DND-41 (cell line): ENCODE measurements at regions not wholly inside any gene's neighbourhood (a gene's known extent, or its start where the extent isn't known, plus 50 kb on each side); places are given as distances from the start of the nearest gene placed in this dataset.
"Not testable (repeated sequence)": the region's sequence is repeated elsewhere in the genome, so short reads cannot be mapped to it uniquely, and the experiment has no call there.

Source experiments
- ATAC-seq: fragments of 200-7000 bp; cut with Tn5 transposase; 3 replicates; pipeline ENCODE4 v1.9.1; 2021; ENCODE audit warnings: low read depth; ENCODE audit not compliant: insufficient read depth
- DNase-seq: peaks from one replicate; pipeline ENCODE4 v3.0.0-alpha.2; 2020
- H2AFZ ChIP-seq: 2 replicates; pipeline ENCODE4 v1.6.0; 2012; ENCODE audit warnings: low read depth, low read length
- H3K27ac ChIP-seq: 2 replicates; pipeline ENCODE4 v1.5.1; 2012; ENCODE audit warnings: low read length, inconsistent platforms
- H3K27me3 ChIP-seq: fragments of 200-600 bp; sonication (generic); 2 replicates; pipeline ENCODE4 v1.6.0; 2012; ENCODE audit warnings: low read length, mild to moderate bottlenecking, inconsistent platforms; ENCODE audit not compliant: insufficient read depth, poor library complexity
- H3K36me3 ChIP-seq: 2 replicates; pipeline ENCODE4 v1.5.1; 2012; ENCODE audit warnings: low read length, inconsistent platforms; ENCODE audit not compliant: insufficient read depth
- H3K4me1 ChIP-seq: 2 replicates; pipeline ENCODE4 v1.5.1; 2012; ENCODE audit warnings: mild to moderate bottlenecking, low read length; ENCODE audit not compliant: insufficient read depth
- H3K4me2 ChIP-seq: 2 replicates; pipeline ENCODE4 v1.6.0; 2012; ENCODE audit warnings: mild to moderate bottlenecking, moderate library complexity, low read length, inconsistent platforms; ENCODE audit not compliant: insufficient read depth
- H3K4me3 ChIP-seq, 2 experiments: fragments of 200-600 bp in 1 of 2; shearing (Covaris generic) in 1 of 2; 2 replicates each; pipeline ENCODE4 v1.5.1; 2012 to 2016; ENCODE audit warnings: inconsistent platforms in 2 of 2, low read length in 2 of 2, mild to moderate bottlenecking in 2 of 2, low read depth in 1 of 2, moderate library complexity in 1 of 2
- H3K79me2 ChIP-seq: 2 replicates; pipeline ENCODE4 v1.6.0; 2012; ENCODE audit warnings: low read length, inconsistent platforms; ENCODE audit not compliant: insufficient read depth
- H3K9ac ChIP-seq: 2 replicates; pipeline ENCODE4 v1.6.0; 2012; ENCODE audit warnings: low read depth, mild to moderate bottlenecking, inconsistent platforms, low read length, moderate library complexity
- H3K9me3 ChIP-seq: 2 replicates; pipeline ENCODE4 v1.5.1; 2012; ENCODE audit warnings: low read length, moderate library complexity, mild to moderate bottlenecking, inconsistent platforms; ENCODE audit not compliant: insufficient read depth, severe bottlenecking
- H4K20me1 ChIP-seq: 2 replicates; pipeline ENCODE4 v1.6.0; 2012; ENCODE audit warnings: low read length; ENCODE audit not compliant: insufficient read depth
- EZH2 ChIP-seq: IDR thresholded peaks from 3 replicates; pipeline ENCODE4 v1.6.1; 2012; ENCODE audit warnings: borderline replicate concordance, low read depth, mild to moderate bottlenecking, moderate library complexity, low read length, inconsistent platforms; ENCODE audit not compliant: severe bottlenecking
- TF ChIP-seq, protein P1 (sequence below): IDR thresholded peaks from 2 replicates; pipeline ENCODE4 v1.5.1; 2012; ENCODE audit warnings: borderline replicate concordance, low read length, moderate library complexity, mild to moderate bottlenecking; ENCODE audit not compliant: poor library complexity, severe bottlenecking; ENCODE audit errors: extremely low read depth

- no peak for ATAC-seq
- H3K9me3 ChIP-seq: no peaks in the 10 kb centered on the region
- no peak overlapping the region for H3K27ac ChIP-seq
- TF ChIP-seq, protein P1, sequence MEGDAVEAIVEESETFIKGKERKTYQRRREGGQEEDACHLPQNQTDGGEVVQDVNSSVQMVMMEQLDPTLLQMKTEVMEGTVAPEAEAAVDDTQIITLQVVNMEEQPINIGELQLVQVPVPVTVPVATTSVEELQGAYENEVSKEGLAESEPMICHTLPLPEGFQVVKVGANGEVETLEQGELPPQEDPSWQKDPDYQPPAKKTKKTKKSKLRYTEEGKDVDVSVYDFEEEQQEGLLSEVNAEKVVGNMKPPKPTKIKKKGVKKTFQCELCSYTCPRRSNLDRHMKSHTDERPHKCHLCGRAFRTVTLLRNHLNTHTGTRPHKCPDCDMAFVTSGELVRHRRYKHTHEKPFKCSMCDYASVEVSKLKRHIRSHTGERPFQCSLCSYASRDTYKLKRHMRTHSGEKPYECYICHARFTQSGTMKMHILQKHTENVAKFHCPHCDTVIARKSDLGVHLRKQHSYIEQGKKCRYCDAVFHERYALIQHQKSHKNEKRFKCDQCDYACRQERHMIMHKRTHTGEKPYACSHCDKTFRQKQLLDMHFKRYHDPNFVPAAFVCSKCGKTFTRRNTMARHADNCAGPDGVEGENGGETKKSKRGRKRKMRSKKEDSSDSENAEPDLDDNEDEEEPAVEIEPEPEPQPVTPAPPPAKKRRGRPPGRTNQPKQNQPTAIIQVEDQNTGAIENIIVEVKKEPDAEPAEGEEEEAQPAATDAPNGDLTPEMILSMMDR: no peak
- no peak for TF ChIP-seq EZH2
- H3K9ac ChIP-seq: no peak overlapping the region
- no peaks in the 10 kb centered on the region for H4K20me1 ChIP-seq
- no peak overlapping the region for H3K4me3 ChIP-seq
- DNase-seq: no peak
- H3K27me3 ChIP-seq: peaks cover 9% of the 10 kb centered on the region
- H3K36me3 ChIP-seq: no peaks in the 10 kb centered on the region
- no peaks in the 10 kb centered on the region for H3K79me2 ChIP-seq
- H3K4me1 ChIP-seq: no peaks in the 10 kb centered on the region
- H2AFZ ChIP-seq: no peak overlapping the region
- H3K4me2 ChIP-seq: no peak overlapping the region
Measured at GRCh38 chr11:121983901-121984300, 132.1 kb downstream of the BLID start.

- H3K9ac ChIP-seq: not testable (repeated sequence)
Measured at GRCh38 chr11:121977914-121978313, 138.1 kb downstream of the BLID start.

GRCh38 chr11:121968638-121969037 lies 147.4 kb downstream of the BLID start:
- peaks cover 6% of the 10 kb centered on the region for H3K27me3 ChIP-seq
- H3K79me2 ChIP-seq: no peaks in the 10 kb centered on the region
- H3K27ac ChIP-seq: no peak overlapping the region
- ATAC-seq (no peak), DNase-seq (no peak)
- H3K4me2 ChIP-seq: no peak overlapping the region
- no peaks in the 10 kb centered on the region for H3K36me3 ChIP-seq
- no peaks in the 10 kb centered on the region for H3K9me3 ChIP-seq
- peaks cover 6% of the 10 kb centered on the region; the same call in 1 of the 2 replicates for H3K4me1 ChIP-seq
- no peak overlapping the region for H3K4me3 ChIP-seq
- H3K9ac ChIP-seq: no peak overlapping the region
- H4K20me1 ChIP-seq: no peaks in the 10 kb centered on the region
- no peak overlapping the region for H2AFZ ChIP-seq
- TF ChIP-seq, protein P1: no peak
- TF ChIP-seq EZH2: no peak

More at GRCh38 chr11:121977914-121978313, 138.1 kb downstream of the BLID start:
- H3K27me3 ChIP-seq, ATAC-seq, H2AFZ ChIP-seq, H3K27ac ChIP-seq, H3K9me3 ChIP-seq, H3K79me2 ChIP-seq, H3K4me3 ChIP-seq, DNase-seq, H3K36me3 ChIP-seq, H3K4me2 ChIP-seq, H3K4me1 ChIP-seq, H4K20me1 ChIP-seq: not testable (repeated sequence)

DNA sequence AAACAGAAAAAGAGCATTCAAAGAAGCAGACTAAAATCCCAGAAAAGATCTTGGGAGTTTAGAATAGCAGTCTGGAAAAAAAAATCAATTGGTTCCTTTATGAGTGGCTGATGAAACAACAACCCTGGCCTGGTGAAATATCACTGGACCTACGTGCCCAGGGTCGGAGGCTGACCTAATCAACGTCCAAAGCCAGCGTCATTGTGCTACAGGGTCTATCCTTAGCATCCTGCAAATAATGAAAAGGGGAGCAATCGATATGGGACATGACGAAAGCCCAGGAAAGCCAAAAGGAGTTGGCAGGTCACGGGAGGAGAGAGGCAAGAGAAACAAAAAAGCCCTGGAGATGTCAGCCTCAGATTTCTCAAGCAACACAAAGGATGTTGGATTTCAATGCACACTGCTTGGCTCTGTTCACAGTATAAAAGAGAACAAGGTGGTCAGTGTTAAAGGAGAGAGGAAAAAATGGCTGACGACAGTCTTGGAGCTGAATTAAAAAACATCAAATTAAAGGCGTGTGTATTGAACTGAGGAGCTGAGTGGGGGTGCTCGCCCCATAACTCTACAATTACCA lies 148.8 kb downstream of the BLID start:
- Histone ChIP-seq H4K20me1 (no peaks in the 10 kb centered on the region), H3K9ac (no peak overlapping the region), H3K9me3 (no peaks in the 10 kb centered on the region), H2AFZ (no peak overlapping the region), H3K4me2 (no peak overlapping the region), H3K79me2 (no peaks in the 10 kb centered on the region), H3K4me3 (no peak overlapping the region), H3K27ac (no peak overlapping the region), H3K36me3 (no peaks in the 10 kb centered on the region), H3K4me1 (peaks cover 6% of the 10 kb centered on the region; the same call in 1 of the 2 replicates), H3K27me3 (peaks cover 6% of the 10 kb centered on the region)
- DNase-seq (no peak), ATAC-seq (no peak)
- TF ChIP-seq, protein P1: no peak
- no peak for TF ChIP-seq EZH2
